NCI-H1694 (cell line): ENCODE measurements at regions not wholly inside any gene's neighbourhood (a gene's known extent, or its start where the extent isn't known, plus 50 kb on each side); places are given as distances from the start of the nearest gene placed in this dataset.
"Not testable (repeated sequence)": the region's sequence is repeated elsewhere in the genome, so short reads cannot be mapped to it uniquely, and the experiment has no call there.

Experiments used
- DNase-seq: peaks from one replicate; lab custom pipeline; 2025; lab: John Stamatoyannopoulos, UW

DNA sequence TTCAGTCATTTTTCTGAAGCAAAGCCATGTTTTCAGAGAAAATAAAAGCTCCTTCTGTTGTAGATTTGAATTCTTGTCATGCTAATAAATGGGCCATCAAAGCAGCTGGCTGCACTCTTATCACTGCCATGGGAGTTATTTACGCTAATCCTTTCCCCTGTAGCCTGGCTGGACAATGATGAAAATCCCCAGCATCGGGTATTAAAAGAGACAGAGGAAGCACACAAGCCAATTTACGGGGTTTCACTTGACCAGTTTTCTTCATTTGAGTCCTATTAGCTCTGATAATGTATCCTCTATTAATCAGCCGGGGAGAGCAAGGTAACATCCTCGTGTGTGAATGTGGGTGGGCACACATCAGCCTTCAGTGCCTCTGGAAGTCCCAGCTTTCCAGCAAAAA lies 470.2 kb upstream of the API5 start:
- DNase-seq, result no peak

DNA sequence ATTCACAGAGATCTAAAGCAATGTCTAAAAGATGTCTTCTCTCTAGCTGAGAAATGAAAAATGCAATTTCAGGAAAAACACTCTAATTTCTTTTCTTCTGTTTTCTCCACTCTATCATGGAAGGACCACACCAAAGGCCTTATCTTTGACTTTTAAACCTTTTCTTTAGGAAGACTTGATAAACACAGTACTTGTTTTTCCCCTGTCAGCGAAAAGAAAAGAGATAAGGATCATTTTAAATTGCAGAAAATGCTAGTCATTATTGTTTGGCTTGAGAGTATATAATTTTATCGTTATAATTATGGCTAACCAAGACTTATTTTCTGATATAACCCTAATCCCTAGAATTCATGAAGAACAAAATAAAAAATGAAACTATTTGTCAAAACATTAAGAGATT lies 462.4 kb upstream of the API5 start:
- DNase-seq, result no peak

DNA sequence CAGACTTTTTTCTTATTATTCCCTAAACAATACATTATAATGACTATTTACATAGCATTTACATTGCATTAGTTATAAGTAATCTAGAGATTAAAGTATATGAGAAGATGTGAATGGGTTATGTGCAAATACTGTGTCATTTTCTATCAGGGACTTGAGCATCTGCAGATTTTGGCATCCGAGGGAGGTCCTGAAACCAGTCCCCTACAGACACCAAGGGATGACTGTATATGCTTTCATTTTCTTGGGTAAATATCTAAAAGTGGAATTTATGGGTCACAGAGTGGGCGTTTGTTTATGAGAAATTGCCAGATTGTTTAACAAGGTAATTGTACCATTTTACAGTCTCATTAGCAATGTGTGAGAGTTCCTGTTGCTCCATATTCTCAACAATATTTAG lies 454.5 kb upstream of the API5 start:
- no peak for DNase-seq

DNA sequence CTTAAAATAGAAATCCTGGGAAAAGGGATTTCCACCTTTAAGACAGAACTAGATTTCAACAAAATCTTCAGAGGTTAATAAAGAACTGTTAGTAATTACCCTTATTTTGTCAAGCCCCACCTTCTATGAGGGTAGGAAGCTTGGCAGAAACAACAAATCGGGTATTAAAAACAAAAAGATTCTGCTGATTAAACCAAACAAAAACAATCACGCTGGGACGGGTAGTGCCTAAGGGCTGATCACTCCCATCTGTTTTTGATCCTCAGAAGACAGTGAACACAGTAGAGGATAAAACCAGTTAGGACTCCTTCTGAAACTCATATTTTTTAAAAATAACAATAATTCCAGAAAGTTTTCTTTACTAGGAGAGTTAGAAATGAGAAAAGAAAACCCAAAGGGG lies 441.3 kb upstream of the API5 start:
- no peak for DNase-seq

DNA sequence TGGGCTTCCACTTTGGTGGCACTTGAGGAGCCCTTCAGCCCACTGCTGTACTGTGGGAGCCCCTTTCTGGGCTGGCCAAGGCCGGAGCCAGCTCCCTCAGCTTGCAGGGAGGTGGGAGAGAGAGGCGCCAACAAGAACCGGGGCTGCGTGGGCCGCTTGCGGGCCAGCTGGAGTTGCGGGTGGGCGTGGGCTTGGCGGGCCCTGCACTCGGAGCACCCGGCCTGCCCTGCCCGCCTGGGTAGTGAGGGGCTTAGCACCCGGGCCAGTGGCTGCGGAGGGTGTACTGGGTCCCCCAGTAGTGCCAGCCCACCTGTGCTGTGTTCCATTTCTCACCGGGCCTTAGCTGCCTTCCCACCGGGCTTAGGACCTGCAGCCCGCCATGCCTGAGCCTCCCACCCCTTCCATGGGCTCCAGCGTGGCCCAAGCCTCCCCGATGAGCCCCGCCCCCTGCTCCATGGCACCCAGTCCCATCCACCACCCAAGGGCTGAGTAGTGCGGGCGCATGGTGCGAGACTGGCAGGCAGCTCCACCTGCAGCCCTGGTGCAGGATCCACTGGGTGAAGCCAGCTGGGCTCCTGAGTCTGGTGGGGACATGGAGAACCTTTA lies 437.9 kb upstream of the API5 start:
- not testable (repeated sequence) for DNase-seq

DNA sequence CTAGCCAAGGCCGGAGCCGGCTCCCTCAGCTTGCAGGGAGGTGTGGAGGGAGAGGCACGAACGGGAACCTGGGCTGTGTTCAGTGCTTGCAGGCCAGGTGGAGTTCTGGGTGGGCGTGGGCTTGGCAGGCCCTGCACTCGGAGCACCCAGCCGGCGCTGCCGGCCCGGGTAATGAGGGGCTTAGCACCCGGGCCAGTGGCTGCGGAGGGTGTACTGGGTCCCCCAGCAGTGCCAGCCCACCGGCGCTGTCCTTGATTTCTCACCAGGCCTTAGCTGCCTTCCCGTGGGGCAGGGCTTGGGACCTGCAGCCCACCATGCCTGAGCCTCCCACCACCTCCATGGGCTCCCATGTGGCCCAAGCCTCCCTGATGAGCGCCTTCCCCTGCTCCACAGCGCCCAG lies 430.5 kb upstream of the API5 start:
- DNase-seq, result not testable (repeated sequence)

DNA sequence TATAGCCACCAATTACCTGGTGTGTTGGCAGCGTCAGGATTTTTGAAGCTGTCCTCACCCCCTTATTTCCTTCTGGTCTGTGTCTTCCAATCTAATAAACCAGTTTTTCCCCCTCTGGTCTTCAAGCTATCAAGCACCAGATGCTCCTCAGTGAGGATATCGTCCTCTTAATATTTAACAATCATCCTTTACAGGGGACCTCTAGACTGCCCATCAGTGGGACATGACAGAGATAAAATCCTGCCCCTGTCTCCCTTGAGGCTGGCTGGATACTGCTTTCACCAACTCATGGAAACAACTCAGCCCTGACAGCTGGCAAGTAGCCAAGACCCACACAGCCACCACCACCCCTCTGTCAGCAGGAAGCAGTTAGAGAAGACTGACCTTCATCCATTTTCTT lies 421.0 kb upstream of the API5 start:
- no peak for DNase-seq

DNA sequence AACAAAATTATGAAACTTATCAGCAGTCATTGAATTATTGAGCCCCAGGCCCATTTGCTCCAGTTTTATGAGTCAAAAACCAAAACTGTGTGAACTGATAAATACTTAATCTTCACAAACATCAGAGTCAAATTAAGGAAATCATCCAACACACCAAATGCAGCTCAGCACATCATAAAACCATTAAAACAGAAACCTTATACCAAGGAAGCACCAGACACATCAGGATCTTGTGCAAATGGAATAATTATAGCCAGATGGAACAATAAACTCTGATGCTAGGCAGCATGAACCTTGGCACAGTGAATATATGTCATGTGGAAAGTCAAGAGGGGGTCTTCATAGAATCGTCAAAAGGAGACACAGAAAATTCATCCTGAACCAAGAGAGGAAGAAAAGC lies 410.7 kb upstream of the API5 start:
- DNase-seq, result no peak

DNA sequence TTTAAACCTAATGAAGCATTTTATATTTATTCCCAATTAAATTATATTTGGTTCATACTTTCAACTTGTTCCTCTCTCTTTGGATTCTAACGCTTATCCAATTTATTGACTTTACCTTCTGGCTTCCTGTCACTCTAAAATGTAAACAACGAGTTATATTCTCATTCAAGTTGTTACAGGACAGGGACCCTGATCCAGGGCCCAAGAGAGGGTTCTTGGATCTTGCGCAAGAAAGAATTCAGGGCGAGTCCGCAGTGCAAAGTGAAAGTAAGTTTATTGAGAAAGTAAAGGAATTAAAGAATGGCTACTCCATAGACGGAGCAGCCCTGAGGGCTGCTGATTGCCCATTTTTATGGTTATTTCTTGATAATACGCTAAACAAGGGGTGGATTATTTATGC lies 405.6 kb upstream of the API5 start:
- DNase-seq, result no peak

DNA sequence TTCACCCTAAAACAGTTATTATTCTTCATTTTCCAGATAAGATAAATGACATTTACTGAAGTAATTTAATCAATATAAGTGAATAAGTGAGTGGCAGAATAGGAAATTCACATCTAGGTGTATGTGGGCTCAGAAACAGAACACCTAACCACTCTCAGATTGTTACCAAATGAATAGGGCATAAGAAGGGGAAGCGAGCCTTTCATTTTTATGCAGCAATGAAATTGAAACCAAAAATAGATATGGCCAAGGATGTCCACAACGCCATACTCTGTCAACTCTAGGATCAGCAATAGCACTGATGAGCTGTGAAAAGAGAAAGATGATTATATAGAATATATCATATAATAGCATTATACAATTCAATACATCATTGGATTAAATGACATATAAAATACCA lies 398.1 kb upstream of the API5 start:
- DNase-seq, result no peak

DNA sequence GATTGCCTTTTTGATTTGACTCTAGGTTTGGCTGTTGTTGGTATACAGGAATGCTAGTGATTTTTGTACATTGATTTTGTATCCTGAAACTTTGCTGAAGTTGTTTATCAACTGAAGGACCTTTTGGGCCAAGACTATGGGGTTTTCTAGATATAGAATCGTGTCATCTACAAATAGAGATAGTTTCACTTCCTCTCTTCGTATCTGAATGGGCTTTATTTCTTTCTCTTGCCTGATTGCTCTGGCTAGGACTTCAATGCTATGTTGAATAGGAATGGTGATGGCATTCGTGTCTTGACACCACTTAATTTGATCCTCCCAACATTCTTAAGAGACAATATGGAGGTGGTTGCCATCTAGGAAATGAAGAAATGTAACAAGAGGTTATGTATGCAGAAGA lies 388.1 kb upstream of the API5 start:
- DNase-seq, result no peak

DNA sequence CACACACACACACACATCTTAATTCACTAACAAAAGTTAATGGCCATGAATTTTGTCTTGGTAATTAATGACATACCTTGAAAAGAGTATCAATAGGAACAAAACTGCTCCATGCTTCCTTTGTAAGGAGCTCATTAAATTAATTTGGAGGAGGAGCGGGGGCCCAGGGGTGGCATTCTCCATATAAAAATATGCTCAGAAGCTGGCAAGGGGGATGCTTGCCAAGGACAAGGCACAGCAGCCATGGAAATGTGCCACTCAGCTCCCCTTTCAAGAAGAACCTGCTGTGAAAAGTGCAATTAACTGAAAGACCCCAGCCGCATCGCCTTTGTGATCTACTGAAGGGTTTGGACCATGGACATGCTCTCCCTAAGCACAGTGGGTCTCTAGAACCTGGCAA lies 385.9 kb upstream of the API5 start:
- no peak for DNase-seq

DNA sequence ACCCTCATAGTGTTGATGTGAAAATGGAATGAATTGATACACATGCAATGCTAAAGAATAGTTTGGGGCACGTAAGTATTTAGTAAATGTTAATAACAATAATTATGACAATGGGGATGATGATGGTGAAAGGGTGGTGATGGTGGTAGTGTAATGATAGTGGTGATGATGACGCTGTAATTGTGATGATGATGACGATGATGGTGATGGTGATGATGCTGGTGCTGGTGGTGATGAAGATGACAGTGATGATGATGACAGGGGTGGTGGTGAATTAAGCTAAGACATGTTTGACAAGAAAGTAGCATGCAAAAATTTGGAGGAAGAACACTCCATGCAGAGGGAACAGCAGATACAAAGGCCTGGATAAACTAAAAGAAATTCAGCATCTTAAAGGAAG lies 364.4 kb upstream of the API5 start:
- no peak for DNase-seq

DNA sequence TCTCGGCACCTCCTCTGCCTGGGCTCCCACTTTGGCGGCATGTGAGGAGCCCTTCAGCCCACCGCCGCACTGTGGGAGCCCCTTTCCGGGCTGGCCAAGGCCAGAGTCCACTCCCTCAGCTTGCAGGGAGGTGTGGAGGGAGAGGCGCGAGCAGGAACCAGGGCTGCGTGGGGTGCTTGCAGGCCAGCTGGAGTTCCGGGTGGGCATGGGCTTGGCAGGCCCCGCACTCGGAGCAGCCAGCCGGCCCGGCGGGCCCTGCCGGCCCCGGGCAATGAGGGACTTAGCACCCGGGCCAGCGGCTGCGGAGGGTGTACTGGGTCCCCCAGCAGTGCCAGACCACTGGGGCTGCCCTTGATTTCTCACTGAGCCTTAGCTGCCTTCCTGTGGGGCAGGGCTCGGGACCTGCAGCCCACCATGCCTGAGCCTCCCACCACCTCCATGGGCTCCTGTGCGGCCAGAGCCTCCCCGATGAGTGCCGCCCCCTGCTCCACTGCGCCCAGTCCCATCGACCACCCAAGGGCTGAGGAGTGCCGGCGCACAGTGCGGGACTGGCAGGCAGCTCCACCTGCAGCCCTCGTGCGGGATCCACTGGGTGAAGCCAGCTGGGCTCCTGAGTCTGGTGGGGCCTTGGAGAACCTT lies 361.9 kb upstream of the API5 start:
- not testable (repeated sequence) for DNase-seq

DNA sequence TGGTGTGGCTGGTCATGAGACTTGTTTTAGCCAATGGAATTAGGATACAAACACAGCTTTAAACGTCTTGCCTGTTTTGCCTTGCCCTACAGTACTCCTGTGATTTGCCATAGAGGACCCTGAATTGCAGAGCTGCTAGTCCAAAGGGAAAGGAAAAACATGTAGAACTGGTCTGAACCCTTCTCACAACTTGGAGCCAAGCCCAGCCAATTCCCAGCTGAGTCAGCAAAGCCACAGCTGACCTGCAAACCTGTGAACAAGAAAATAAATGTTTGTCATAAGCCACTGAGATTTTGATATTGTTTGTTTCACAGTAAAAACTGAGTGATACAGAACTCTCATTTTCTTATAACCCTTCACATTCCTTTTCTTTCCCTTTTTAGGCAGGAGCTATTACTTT lies 360.5 kb upstream of the API5 start:
- DNase-seq, result no peak

DNA sequence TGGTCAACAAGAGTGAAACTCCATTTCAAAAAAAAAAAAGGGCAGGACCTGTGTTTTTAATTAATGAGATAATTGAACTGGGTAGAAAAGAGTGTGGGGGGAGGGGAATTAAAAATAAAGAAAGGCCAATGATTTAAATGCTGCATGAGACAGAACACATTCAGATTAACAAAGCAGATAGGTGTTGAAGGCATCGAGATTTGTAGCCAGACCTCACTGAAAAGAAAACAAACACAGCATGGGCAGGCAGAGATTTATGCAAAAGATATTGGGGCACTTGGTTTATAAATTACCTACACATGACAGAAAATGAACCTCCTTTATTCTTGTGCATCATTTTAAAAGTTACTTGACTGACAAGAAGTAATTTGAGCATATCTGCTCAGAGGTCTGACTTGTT lies 354.0 kb upstream of the API5 start:
- no peak for DNase-seq

DNA sequence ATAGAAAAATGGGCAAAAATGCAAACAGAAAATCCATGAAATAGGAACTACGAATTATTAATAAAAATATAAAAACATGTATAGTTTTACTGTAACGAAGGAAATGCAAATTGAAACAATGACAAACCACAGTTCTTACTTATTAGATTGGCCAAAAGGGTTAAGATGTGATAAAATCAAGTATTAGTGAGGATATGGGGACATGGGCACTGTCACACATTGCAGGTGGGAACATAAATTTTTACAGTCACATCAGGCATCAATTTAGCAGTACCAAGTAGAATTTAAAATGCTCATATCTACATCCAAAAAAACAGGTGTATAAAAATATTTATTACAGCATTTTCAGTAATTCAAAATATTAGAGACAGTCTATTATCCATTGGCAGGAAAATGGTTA lies 353.2 kb upstream of the API5 start:
- no peak for DNase-seq

DNA sequence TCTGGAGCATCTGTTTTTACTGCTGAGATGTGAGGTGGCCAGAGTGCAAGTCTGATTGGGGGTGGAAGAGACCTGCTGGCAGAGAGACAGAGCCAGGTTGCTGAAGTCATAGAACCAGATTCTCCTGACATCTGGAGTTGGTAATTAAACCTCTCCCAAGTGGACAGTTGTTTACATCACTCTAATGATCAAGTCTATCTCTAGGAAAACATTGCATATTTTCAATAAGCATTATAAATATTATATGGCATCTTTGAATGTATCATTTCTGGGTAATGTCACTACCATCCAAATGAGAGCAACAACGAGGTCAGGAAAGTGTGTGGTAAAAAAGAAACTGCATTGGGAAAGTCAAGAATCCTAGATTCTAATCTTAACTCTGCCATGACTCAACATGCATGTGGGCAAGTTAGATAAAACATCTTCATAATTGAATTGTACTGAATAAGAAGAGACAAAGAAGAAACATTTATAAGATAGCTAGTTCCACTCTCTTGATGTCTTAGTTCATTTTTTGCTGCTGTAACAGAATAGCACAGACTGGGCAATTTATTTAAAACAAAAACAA lies 351.2 kb upstream of the API5 start:
- no peak for DNase-seq

DNA sequence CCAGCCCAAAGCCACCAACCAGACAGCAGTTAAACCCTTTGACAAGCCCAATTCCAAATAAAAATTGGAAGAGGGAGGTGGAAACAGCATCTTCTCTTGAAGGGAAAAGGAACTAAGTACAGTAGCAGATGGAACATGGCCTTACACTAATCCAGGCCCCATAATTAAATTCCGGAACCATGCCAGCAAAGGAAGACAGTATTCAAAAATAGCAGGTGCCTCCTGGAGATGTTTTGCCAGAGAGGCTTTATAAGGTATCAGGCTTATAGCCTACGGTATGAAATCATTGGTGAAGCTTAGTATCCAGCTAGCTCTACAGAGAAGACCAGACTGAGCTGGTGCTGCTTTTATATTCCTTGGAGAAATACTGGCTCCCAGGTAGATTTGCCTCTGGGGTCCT lies 344.1 kb upstream of the API5 start:
- DNase-seq, result no peak

DNA sequence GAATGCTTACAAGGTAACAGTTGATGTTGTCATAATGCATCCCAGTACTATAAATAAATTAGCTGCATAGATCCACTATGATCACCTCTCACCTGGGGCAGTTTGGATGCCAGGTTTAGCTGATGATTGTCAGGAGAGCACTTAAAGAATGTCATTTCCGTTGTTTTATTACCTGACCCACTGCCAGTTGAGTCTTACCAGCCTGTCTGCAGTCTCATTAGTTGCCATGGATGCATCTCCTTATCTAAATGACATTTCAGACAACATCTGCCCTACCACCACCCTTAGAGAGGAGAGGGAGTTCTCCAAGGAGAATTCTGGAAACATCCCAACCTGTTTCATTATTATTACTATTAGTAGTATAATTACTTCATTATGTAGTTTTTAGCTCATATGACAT lies 339.1 kb upstream of the API5 start:
- no peak for DNase-seq

DNA sequence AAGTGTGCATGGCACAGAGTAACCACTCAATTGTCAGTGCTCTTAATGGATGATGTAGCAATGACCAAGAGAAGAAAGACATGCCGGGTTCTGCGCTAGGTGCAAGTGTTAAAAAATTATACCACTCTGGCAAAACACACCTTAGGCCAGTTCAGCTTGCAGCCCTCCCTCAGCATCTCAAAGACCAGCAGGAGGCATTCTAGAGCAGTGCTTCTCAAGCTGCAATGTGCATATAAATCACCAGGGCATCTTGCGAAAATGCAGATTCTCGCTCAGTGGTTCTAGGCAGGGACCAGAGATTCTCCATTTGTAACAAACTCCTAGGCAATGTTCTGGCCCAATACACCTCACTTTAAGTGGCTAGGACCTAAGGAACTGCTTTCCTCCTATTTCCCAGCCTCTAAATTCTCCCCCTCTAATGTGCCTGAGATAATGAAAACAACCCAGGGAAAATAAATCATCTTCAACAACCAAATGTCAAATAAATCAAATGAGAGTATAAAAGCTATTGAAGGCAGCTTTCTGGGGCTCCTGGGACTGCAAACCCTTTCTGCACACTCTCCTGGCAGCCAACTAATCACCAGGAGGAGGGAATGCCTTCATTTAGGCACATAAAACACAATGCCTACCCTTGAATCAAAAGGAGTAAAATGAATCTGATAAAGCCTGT lies 337.2 kb upstream of the API5 start:
- DNase-seq, result no peak

DNA sequence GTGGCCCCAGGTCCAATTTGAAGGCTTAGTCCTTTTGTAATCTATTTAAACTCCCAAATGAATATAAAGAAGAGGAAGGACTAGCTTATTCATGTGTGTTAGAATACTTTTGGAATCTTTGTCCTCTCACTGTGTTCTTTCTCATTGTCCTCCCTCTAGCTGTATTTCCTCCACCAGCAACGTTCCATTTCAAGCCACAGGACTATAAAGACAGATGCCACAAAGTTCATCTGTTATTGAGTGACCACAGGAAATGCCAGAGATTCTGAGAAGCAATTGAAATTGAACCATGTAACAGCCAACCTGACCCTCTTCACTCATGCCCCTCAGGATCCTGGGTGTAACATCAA lies 336.6 kb upstream of the API5 start:
- no peak for DNase-seq

DNA sequence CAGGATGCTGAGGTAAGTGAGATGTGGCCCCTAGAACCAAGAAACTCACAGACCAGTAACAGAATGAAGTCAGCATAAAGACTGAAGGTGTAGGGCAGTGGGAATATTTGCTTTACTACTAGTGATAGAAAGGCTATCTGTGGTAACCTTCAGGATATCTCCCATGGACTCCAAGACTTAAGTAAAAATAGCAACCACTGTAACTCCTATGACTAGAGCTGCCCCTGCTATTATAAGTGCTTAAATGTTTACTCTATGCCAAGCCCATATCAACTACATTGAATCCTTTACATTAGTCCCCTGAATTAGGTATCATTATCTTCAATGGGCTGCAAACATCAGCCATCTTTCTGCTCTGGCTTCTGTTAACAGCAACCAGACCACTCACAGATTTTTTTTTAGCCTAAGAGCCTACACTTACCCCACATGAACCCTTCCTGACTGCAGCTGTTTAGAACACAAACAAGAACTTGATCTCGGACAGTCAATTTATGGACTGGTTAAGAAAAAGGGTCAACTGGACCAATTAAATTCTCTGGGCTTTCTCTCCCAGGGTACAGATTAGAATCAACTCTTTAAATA lies 335.1 kb upstream of the API5 start:
- DNase-seq, result no peak
